AG09309 (cell line): ENCODE measurements at regions not wholly inside any gene's neighbourhood (a gene's known extent, or its start where the extent isn't known, plus 50 kb on each side); places are given as distances from the start of the nearest gene placed in this dataset.

Experiments
- DNase-seq: peaks from one replicate; pipeline ENCODE4 v3.0.0-alpha.2; 2010; ENCODE audit warnings: low read depth
- H3K4me3 ChIP-seq: 2 replicates; pipeline ENCODE4 v1.5.1; 2011; ENCODE audit warnings: mild to moderate bottlenecking, low read depth, low read length, moderate library complexity; ENCODE audit not compliant: control insufficient read depth
- CTCF ChIP-seq: IDR thresholded peaks from 2 replicates; pipeline ENCODE4 v1.5.1; 2011; ENCODE audit warnings: mild to moderate bottlenecking, low read depth, low read length, inconsistent platforms; ENCODE audit not compliant: insufficient read depth, control insufficient read depth; ENCODE audit errors: missing control alignments

- no peak for DNase-seq
- no peak for TF ChIP-seq CTCF
- H3K4me3 ChIP-seq = no peak overlapping the region
These were observed 403.2 kb upstream of the MYT1L start for GRCh38 chr2:2734308-2734707.

- no peak for TF ChIP-seq CTCF
- no peak overlapping the region for H3K4me3 ChIP-seq
- no peak for DNase-seq
These were observed 402.7 kb upstream of the MYT1L start for GRCh38 chr2:2733818-2734217.

- DNase-seq = no peak
- H3K4me3 ChIP-seq = no peak overlapping the region
- no peak for TF ChIP-seq CTCF
These were observed 401.4 kb upstream of the MYT1L start for GRCh38 chr2:2732331-2733119.

GRCh38 chr2:2731816-2732284 lies 400.8 kb upstream of the MYT1L start:
- no peak for TF ChIP-seq CTCF
- no peak overlapping the region for H3K4me3 ChIP-seq
- no peak for DNase-seq

- H3K4me3 ChIP-seq = no peak overlapping the region
- DNase-seq = no peak
- TF ChIP-seq CTCF = no peak
These were observed 400.2 kb upstream of the MYT1L start for GRCh38 chr2:2731101-2731815.

- no peak for TF ChIP-seq CTCF
- H3K4me3 ChIP-seq = no peak overlapping the region
- DNase-seq = no peak
These were observed 399.3 kb upstream of the MYT1L start for GRCh38 chr2:2730301-2730833.
